ENCODE measurements at regions not wholly inside any gene's neighbourhood (a gene's known extent, or its start where the extent isn't known, plus 50 kb on each side); places are given as distances from the start of the nearest gene placed in this dataset.

DNA sequence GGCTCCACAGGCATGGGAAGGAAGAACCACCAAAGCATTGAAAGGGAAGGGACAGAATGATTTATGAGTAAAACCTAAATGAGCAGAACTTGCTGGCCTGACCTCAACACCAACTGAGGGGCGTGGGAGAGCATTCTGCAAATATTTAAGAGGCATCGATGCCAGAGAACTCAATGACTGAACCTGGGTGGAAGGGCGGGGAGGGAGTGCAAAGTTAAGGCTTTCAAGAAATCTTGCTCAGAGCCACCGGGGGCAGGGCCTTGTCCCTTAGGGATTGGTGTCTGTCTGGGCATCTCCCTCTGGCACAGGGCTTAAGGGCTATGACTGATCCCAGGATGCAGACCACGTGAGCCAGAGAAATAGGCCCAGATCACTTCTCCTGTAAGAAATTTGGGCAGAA lies 137.1 kb downstream of the ADAMTS15 start:
- no peak for TF ChIP-seq CTCF (IDR thresholded peaks at IDR 0.05; ENCODE audit: low read depth, low read length, missing input control)
- no peak for TF ChIP-seq RAD21 (IDR thresholded peaks at IDR 0.05)
